CD8-positive, alpha-beta memory T cell (primary cell): ENCODE measurements at regions not wholly inside any gene's neighbourhood (a gene's known extent, or its start where the extent isn't known, plus 50 kb on each side); places are given as distances from the start of the nearest gene placed in this dataset.
"Not testable (repeated sequence)": the region's sequence is repeated elsewhere in the genome, so short reads cannot be mapped to it uniquely, and the experiment has no call there.

Experiments
- CTCF ChIA-PET: fragments of 350-600 bp; sonication (Branson Sonifier 250); formaldehyde crosslinking; loops from one replicate; lab custom pipeline; 2021; ENCODE audit warnings: antibody characterized with exemption; lab: Charles Lee
- POLR2A ChIA-PET: fragments of 350-600 bp; sonication (Branson Sonifier 250); formaldehyde crosslinking; loops from one replicate; lab custom pipeline; 2021; ENCODE audit warnings: antibody characterized with exemption; lab: Charles Lee
- DNase-seq, 5 donors: peaks; one replicate each; pipeline versions ENCODE4 v3.0.0 to v3.0.0-alpha.2; 2020 to 2022; ENCODE audit warnings: mixed read lengths in 1 of 5
- H3K27ac ChIP-seq: one replicate; pipeline ENCODE4 v1.7.0; 2013; ENCODE audit warnings: low read depth, mild to moderate bottlenecking, low read length, moderate library complexity
- H3K27me3 ChIP-seq: 2 replicates; pipeline ENCODE4 v1.7.0; 2013; ENCODE audit warnings: low read length, mild to moderate bottlenecking; ENCODE audit not compliant: insufficient read depth, poor library complexity, severe bottlenecking
- H3K36me3 ChIP-seq: 2 replicates; pipeline ENCODE4 v1.7.0; 2013; ENCODE audit warnings: mild to moderate bottlenecking, low read length, moderate library complexity; ENCODE audit not compliant: insufficient read depth
- H3K4me1 ChIP-seq: 2 replicates; pipeline ENCODE4 v1.7.0; 2013; ENCODE audit warnings: mild to moderate bottlenecking, low read length, moderate library complexity; ENCODE audit not compliant: insufficient read depth
- H3K4me3 ChIP-seq: 2 replicates; pipeline ENCODE4 v1.7.0; 2013; ENCODE audit warnings: mild to moderate bottlenecking, low read length
- H3K9me3 ChIP-seq: 2 replicates; pipeline ENCODE4 v1.7.0; 2013; ENCODE audit warnings: mild to moderate bottlenecking, low read length
- H3K27ac Mint-ChIP-seq, 8 donors: one replicate each; pipeline ENCODE4 v1.8.0; 2020 to 2021; ENCODE audit warnings: mixed read lengths in 8 of 8, mild to moderate bottlenecking in 6 of 8, inconsistent platforms in 3 of 8, moderate library complexity in 3 of 8
- H3K27me3 Mint-ChIP-seq, 2 donors: one replicate each; pipeline ENCODE4 v1.8.0; 2020 to 2021; ENCODE audit warnings: mixed read lengths in 2 of 2, mild to moderate bottlenecking in 1 of 2, moderate library complexity in 1 of 2
- H3K36me3 Mint-ChIP-seq, 3 donors: one replicate each; pipeline ENCODE4 v1.8.0; 2020 to 2021; ENCODE audit warnings: mixed read lengths in 3 of 3, inconsistent platforms in 1 of 3, mild to moderate bottlenecking in 1 of 3
- H3K4me1 Mint-ChIP-seq, 3 donors: one replicate each; pipeline ENCODE4 v1.8.0; 2020 to 2021; ENCODE audit warnings: mixed read lengths in 3 of 3, inconsistent platforms in 1 of 3, mild to moderate bottlenecking in 1 of 3
- H3K4me3 Mint-ChIP-seq, 7 donors: one replicate each; pipeline ENCODE4 v1.8.0; 2020 to 2021; ENCODE audit warnings: mixed read lengths in 7 of 7, mild to moderate bottlenecking in 6 of 7, moderate library complexity in 4 of 7, inconsistent platforms in 2 of 7
- H3K9me3 Mint-ChIP-seq, 5 donors: one replicate each; pipeline ENCODE4 v1.8.0; 2020 to 2022; ENCODE audit warnings: mixed read lengths in 5 of 5, mild to moderate bottlenecking in 3 of 5, moderate library complexity in 2 of 5, inconsistent platforms in 1 of 5

DNA sequence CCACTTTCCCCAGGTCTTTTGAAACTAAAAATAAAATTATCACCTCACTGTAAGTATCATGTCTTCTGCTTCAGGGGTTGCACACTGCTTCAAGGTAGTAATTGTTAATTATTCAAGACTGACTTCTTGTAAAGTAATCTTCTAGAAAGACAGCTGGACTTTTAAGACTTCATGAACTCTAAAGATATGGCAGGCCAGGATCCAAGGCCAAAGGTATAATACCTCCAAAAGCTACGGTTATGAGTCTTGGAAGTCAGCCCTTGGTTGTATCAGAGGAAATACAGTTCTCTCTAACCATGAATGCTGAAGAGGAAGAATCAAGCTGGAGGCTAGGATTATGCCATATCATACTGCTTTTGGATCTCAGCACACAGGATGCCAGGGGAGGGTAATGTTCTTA is 1346.8 kb upstream of the GJE1 start:
- H3K36me3 Mint-ChIP-seq, result no peaks in the 10 kb centered on the region
- no peak overlapping the region for H3K4me3 Mint-ChIP-seq
- no peaks in the 10 kb centered on the region for H3K9me3 Mint-ChIP-seq
- H3K36me3 ChIP-seq, result no peaks in the 10 kb centered on the region
- ChIA-PET CTCF (no interaction called here), POLR2A (no interaction called here)
- DNase-seq, result no peak
- no peak overlapping the region for H3K4me3 ChIP-seq
- no peaks in the 10 kb centered on the region for H3K9me3 ChIP-seq
- no peaks in the 10 kb centered on the region for H3K4me1 Mint-ChIP-seq
- H3K27me3 ChIP-seq, result no peaks in the 10 kb centered on the region
- H3K27ac Mint-ChIP-seq, result peak overlapping the region in 1 of 8 donors; percentile 61
- no peak overlapping the region for H3K27ac ChIP-seq
- no peaks in the 10 kb centered on the region for H3K4me1 ChIP-seq
- H3K27me3 Mint-ChIP-seq, result no peaks in the 10 kb centered on the region

DNA sequence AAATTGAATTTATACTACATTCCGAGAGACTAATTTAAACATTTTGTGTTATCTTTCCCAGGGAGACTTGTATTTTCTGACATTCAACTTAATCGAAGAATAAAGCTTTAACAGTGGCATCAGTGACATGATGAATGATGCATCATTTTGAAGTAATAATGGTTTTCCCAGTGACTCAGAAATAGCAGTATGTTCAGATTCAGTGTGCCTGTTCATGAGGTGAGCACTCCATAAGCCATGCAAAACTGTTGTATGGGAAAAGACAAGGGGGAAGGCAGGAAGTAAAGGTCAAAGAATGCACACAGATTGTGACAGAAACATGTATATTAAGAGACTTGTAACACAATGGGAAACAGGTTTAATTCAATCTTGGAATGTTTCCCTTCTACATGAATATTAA is 1348.2 kb upstream of the GJE1 start:
- no peaks in the 10 kb centered on the region for H3K9me3 ChIP-seq
- H3K4me1 ChIP-seq, result no peaks in the 10 kb centered on the region
- POLR2A ChIA-PET, result no interaction called here
- Mint-ChIP-seq H3K27ac (no peak overlapping the region), H3K36me3 (no peaks in the 10 kb centered on the region), H3K27me3 (no peaks in the 10 kb centered on the region), H3K9me3 (no peaks in the 10 kb centered on the region), H3K4me1 (no peaks in the 10 kb centered on the region), H3K4me3 (no peak overlapping the region)
- H3K27ac ChIP-seq, result no peak overlapping the region
- no peaks in the 10 kb centered on the region for H3K27me3 ChIP-seq
- CTCF ChIA-PET, result no interaction called here
- H3K36me3 ChIP-seq, result no peaks in the 10 kb centered on the region
- no peak overlapping the region for H3K4me3 ChIP-seq
- DNase-seq, result no peak

- H3K36me3 Mint-ChIP-seq, DNase-seq, POLR2A ChIA-PET, H3K4me1 Mint-ChIP-seq, H3K4me3 Mint-ChIP-seq, H3K27me3 ChIP-seq, CTCF ChIA-PET, H3K27ac Mint-ChIP-seq, H3K9me3 Mint-ChIP-seq, H3K4me1 ChIP-seq, H3K4me3 ChIP-seq, H3K36me3 ChIP-seq, H3K27me3 Mint-ChIP-seq, H3K9me3 ChIP-seq, H3K27ac ChIP-seq: not testable (repeated sequence)
Observed at GRCh38 chr6:140783504-140783903, 1349.2 kb upstream of the GJE1 start.

- Histone ChIP-seq H3K9me3 (no peaks in the 10 kb centered on the region), H3K4me1 (no peaks in the 10 kb centered on the region), H3K27ac (no peak overlapping the region), H3K27me3 (no peaks in the 10 kb centered on the region), H3K36me3 (no peaks in the 10 kb centered on the region), H3K4me3 (no peak overlapping the region)
- CTCF ChIA-PET, result no interaction called here
- DNase-seq, result no peak
- Mint-ChIP-seq H3K9me3 (no peaks in the 10 kb centered on the region), H3K4me1 (no peaks in the 10 kb centered on the region), H3K4me3 (no peak overlapping the region), H3K27ac (peak overlapping the region in 1 of 8 donors; percentile 61), H3K27me3 (no peaks in the 10 kb centered on the region), H3K36me3 (no peaks in the 10 kb centered on the region)
- POLR2A ChIA-PET, result no interaction called here
Observed at GRCh38 chr6:140782941-140783340, 1349.8 kb upstream of the GJE1 start.

DNA sequence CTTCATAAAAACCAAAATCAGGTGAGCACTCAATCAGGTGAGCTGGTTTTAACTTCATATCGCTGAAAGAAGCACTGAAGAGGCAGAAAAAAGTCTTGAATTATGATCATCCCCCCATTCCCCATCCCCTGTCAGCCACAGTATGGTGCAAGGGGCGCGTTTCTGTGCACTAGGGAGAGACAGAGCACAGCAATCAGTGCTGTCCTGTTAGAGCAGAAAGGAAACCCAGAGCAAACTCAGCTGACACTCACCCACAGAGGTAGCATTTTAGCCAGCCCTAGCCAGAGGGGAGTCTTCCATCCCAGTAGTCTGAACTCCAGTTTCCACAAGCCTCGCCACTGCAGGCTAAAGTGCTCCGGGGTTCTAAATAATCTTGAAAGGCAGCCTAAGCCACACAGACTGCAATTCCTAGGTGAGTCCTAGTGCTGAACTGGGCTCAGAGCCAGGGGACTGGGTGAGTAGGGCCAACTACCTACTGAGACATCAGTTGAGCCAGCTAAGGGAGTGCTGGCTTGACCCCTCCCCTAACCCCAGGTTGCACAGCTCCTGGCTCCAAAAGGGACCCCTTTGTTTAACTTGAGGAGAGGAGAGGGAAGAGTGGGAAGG is 1352.6 kb upstream of the GJE1 start:
- Histone ChIP-seq H3K27me3 (no peaks in the 10 kb centered on the region), H3K27ac (no peak overlapping the region), H3K4me3 (no peak overlapping the region), H3K36me3 (no peaks in the 10 kb centered on the region), H3K4me1 (no peaks in the 10 kb centered on the region), H3K9me3 (no peaks in the 10 kb centered on the region)
- CTCF ChIA-PET, result no interaction called here
- DNase-seq, result no peak
- H3K4me1 Mint-ChIP-seq, result no peaks in the 10 kb centered on the region
- peaks cover 0 to 1% of the 10 kb centered on the region in 2 donors for H3K27me3 Mint-ChIP-seq
- H3K36me3 Mint-ChIP-seq, result no peaks in the 10 kb centered on the region
- H3K9me3 Mint-ChIP-seq, result no peaks in the 10 kb centered on the region
- POLR2A ChIA-PET, result no interaction called here
- no peak overlapping the region for H3K27ac Mint-ChIP-seq
- H3K4me3 Mint-ChIP-seq, result no peak overlapping the region

DNA sequence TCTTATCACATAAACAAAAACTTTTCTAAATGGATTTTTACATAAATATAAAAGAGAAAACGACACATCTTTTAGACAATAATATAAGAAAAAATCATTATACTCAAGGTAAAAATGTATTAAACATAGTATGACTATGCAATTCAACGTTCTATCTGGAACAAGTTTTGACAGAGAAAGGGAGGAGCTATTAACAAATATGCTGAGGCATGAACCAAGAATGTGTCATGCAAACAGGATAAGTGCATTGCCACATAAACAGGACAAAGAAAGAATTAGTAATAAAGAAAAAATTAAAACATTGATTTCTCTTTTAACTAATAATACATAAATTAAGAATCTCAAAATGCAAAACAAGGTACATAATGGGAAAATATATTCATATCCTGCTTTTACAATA is 1353.4 kb upstream of the GJE1 start:
- ChIA-PET CTCF (no interaction called here), POLR2A (no interaction called here)
- H3K4me3 Mint-ChIP-seq, result no peak overlapping the region
- Histone ChIP-seq H3K36me3 (no peaks in the 10 kb centered on the region), H3K4me3 (no peak overlapping the region), H3K4me1 (no peaks in the 10 kb centered on the region), H3K27ac (no peak overlapping the region), H3K9me3 (no peaks in the 10 kb centered on the region), H3K27me3 (no peaks in the 10 kb centered on the region)
- H3K9me3 Mint-ChIP-seq, result no peaks in the 10 kb centered on the region
- H3K4me1 Mint-ChIP-seq, result peaks cover 0 to 2% (median 0%) of the 10 kb centered on the region in 3 donors
- DNase-seq, result no peak
- peaks cover 0 to 1% of the 10 kb centered on the region in 2 donors for H3K27me3 Mint-ChIP-seq
- H3K36me3 Mint-ChIP-seq, result no peaks in the 10 kb centered on the region
- no peak overlapping the region for H3K27ac Mint-ChIP-seq

DNA sequence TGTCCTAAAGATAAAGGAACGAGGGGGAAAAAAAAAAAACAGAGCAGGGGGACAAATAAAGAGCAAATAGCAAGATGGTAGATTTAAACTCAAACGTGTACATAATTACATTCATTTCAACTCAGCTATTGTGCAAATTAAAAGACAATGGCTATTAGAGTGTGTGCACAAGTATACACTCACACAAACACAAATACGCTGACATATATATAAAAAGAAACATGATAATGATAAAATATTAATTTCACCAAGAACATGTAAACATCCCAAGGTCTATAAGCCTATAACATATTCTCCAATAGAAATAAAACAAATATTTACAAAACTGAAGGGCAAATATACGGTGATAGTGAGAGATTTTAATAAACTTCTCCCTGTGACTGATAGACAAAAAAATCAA is 1354.9 kb upstream of the GJE1 start:
- Mint-ChIP-seq H3K4me1 (peaks cover 0 to 3% (median 2%) of the 10 kb centered on the region in 3 donors), H3K4me3 (no peak overlapping the region)
- CTCF ChIA-PET, result no interaction called here

DNA sequence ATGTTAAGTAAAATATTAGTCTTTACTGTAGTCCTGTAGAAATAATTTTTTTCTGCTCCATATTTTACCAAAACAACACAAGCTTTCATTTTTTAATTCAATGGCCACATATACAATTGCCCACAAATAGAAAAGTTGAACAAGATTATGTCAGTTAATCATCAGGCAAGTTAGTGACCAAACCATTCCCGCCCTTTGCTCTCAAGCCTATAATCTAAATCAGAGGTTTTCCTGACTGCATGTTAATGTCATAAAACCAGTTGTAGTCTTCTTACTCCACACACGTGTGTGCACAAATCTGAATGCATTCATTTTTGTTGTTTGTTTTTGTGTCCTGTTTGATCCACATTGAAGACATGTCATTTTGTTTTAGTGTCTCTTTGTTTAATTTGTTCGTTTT is 1357.7 kb upstream of the GJE1 start:
- Mint-ChIP-seq H3K4me1 (peaks cover 0 to 3% (median 2%) of the 10 kb centered on the region in 3 donors), H3K27ac (no peak overlapping the region), H3K36me3 (no peaks in the 10 kb centered on the region), H3K9me3 (peaks cover 0 to 3% (median 0%) of the 10 kb centered on the region in 5 donors), H3K27me3 (peaks cover 0 to 1% of the 10 kb centered on the region in 2 donors), H3K4me3 (no peak overlapping the region)
- POLR2A ChIA-PET, result no interaction called here
- Histone ChIP-seq H3K36me3 (no peaks in the 10 kb centered on the region), H3K27me3 (no peaks in the 10 kb centered on the region), H3K4me1 (no peaks in the 10 kb centered on the region), H3K4me3 (no peak overlapping the region), H3K9me3 (no peaks in the 10 kb centered on the region), H3K27ac (no peak overlapping the region)
- CTCF ChIA-PET, result no interaction called here
- DNase-seq, result no peak

More for the DNA sequence above, 1354.9 kb upstream of the GJE1 start:
- Mint-ChIP-seq H3K27ac (no peak overlapping the region), H3K27me3 (peaks cover 0 to 1% of the 10 kb centered on the region in 2 donors), H3K36me3 (no peaks in the 10 kb centered on the region), H3K9me3 (no peaks in the 10 kb centered on the region)
- H3K27ac ChIP-seq, result no peak overlapping the region
- DNase-seq, result no peak
- H3K36me3 ChIP-seq, result no peaks in the 10 kb centered on the region
- POLR2A ChIA-PET, result no interaction called here
- no peaks in the 10 kb centered on the region for H3K27me3 ChIP-seq
- no peaks in the 10 kb centered on the region for H3K9me3 ChIP-seq
- no peak overlapping the region for H3K4me3 ChIP-seq
- no peaks in the 10 kb centered on the region for H3K4me1 ChIP-seq
